Adrenal gland (tissue), 9 donors: ENCODE measurements at regions not wholly inside any gene's neighbourhood (a gene's known extent, or its start where the extent isn't known, plus 50 kb on each side); places are given as distances from the start of the nearest gene placed in this dataset.

Source experiments
- DNase-seq, 7 donors: peaks; one replicate each; pipeline ENCODE4 v3.0.0-alpha.2; 2019 to 2020
- H3K27ac ChIP-seq, 5 donors: fragments of 200-600 bp; sonication (generic) in 4 of 5; 1 replicate in 3 of 5; 2 replicates in 2 of 5; pipeline versions ENCODE4 v1.5.1 to v1.8.0; 2016 to 2020; ENCODE audit warnings: mild to moderate bottlenecking in 1 of 5
- H3K27me3 ChIP-seq: fragments of 200-600 bp; 2 replicates; pipeline ENCODE4 v1.8.0; 2021
- H3K36me3 ChIP-seq, 2 donors: fragments of 200-600 bp; replicated peaks in 1 of 2; 1 replicate in 1 of 2; 2 replicates in 1 of 2; pipeline versions ENCODE4 v1.5.1 to v1.8.0; 2018 to 2022
- H3K4me1 ChIP-seq, 2 donors: fragments of 200-600 bp; replicated peaks in 1 of 2; 1 replicate in 1 of 2; 2 replicates in 1 of 2; pipeline versions ENCODE4 v1.5.1 to v1.8.0; 2018 to 2021
- H3K4me3 ChIP-seq, 4 donors: fragments of 200-600 bp; sonication (generic) in 3 of 4; one replicate each; pipeline ENCODE4 v1.5.1; 2016 to 2018
- H3K9me3 ChIP-seq, 3 donors: fragments of 200-600 bp; sonication (generic) in 1 of 3; replicated peaks in 1 of 3; 1 replicate in 2 of 3; 2 replicates in 1 of 3; pipeline versions ENCODE4 v1.5.1 to v1.8.0; 2016 to 2021
- CTCF ChIP-seq, 6 experiments: fragments of 450-650 bp in 4 of 6; fragments of 200-600 bp in 2 of 6; sonication (generic) in 1 of 6; IDR thresholded peaks; 1 replicate in 5 of 6; 2 replicates in 1 of 6; pipeline versions ENCODE4 v1.5.1 to v1.8.0; 2016 to 2021; ENCODE audit warnings: antibody characterized with exemption in 6 of 6, mild to moderate bottlenecking in 2 of 6, moderate library complexity in 1 of 6
- POLR2A ChIP-seq, 2 donors: fragments of 450-650 bp; IDR thresholded peaks; one replicate each; pipeline ENCODE4 v1.6.1; 2017; ENCODE audit warnings: antibody characterized with exemption in 2 of 2, mild to moderate bottlenecking in 2 of 2, moderate library complexity in 1 of 2
- WGBS, 4 donors: extraction: QIAGEN DNeasy Blood & Tissue Kit in 2 of 4; methylation state at CpG; one replicate each; pipeline versions ENCODE4 v1.1.5 to v1.1.7; 2013 to 2017; 5-methylcytosine and 5-hydroxymethylcytosine counted together
- intact Hi-C, 2 donors: fragments of 100-400 bp; cut with DNase I; formaldehyde crosslinking; loops; one replicate each; pipeline versions ENCODE4 v1.14.1 to v1.15.0; 2022 to 2023
- donor health status: healthy with polysubstance abuse.
- donor health status: Bipolar disorder and iron deficiency.
- donor health status: DM: yes; HTN: yes; CAD: no.
- donor health status: DM: no; HTN: no; CAD: no.
- donor health status: DM: no; HTN: no; CAD: no.

GRCh38 chr5:57816108-57816507 lies 333.5 kb upstream of the ACTBL2 start:
- no peaks in the 10 kb centered on the region for H3K36me3 ChIP-seq
- intact Hi-C loops, result no loop called here
- peaks cover 0 to 5% (median 0%) of the 10 kb centered on the region in 3 donors for H3K9me3 ChIP-seq
- TF ChIP-seq POLR2A (IDR thresholded peaks at IDR 0.05) (no peak), CTCF (IDR thresholded peaks at IDR 0.05) (no peak)
- H3K27ac ChIP-seq, result no peak overlapping the region
- no peak overlapping the region for H3K4me3 ChIP-seq
- no peaks in the 10 kb centered on the region for H3K27me3 ChIP-seq
- no peaks in the 10 kb centered on the region for H3K4me1 ChIP-seq
- peak in 2 of 7 donors; percentile 19 to 25 for DNase-seq

- intact Hi-C loops, result no loop called here
- H3K27me3 ChIP-seq, result no peaks in the 10 kb centered on the region
- H3K27ac ChIP-seq, result no peak overlapping the region
- H3K4me1 ChIP-seq, result no peaks in the 10 kb centered on the region
- TF ChIP-seq CTCF (IDR thresholded peaks at IDR 0.05) (no peak), POLR2A (IDR thresholded peaks at IDR 0.05) (no peak)
- 88 to 100% (median 93%) methylated on average over 1 of the region's 1 CpG for WGBS, 4 donors
- no peaks in the 10 kb centered on the region for H3K9me3 ChIP-seq
- H3K36me3 ChIP-seq, result no peaks in the 10 kb centered on the region
- DNase-seq, result no peak
- H3K4me3 ChIP-seq, result no peak overlapping the region
These were observed 323.1 kb upstream of the ACTBL2 start for GRCh38 chr5:57805732-57806131.

GRCh38 chr5:57805170-57805569 lies 322.6 kb upstream of the ACTBL2 start:
- intact Hi-C loops, result no loop called here
- Histone ChIP-seq H3K36me3 (no peaks in the 10 kb centered on the region), H3K27ac (no peak overlapping the region), H3K27me3 (no peaks in the 10 kb centered on the region), H3K4me1 (no peaks in the 10 kb centered on the region), H3K4me3 (no peak overlapping the region), H3K9me3 (no peaks in the 10 kb centered on the region)
- TF ChIP-seq POLR2A (IDR thresholded peaks at IDR 0.05) (no peak), CTCF (IDR thresholded peaks at IDR 0.05) (no peak)
- DNase-seq, result no peak

GRCh38 chr5:57804505-57804904 lies 321.9 kb upstream of the ACTBL2 start:
- DNase-seq, result no peak
- TF ChIP-seq CTCF (IDR thresholded peaks at IDR 0.05) (no peak), POLR2A (IDR thresholded peaks at IDR 0.05) (no peak)
- Histone ChIP-seq H3K9me3 (no peaks in the 10 kb centered on the region), H3K36me3 (no peaks in the 10 kb centered on the region), H3K27me3 (no peaks in the 10 kb centered on the region), H3K4me1 (no peaks in the 10 kb centered on the region), H3K4me3 (no peak overlapping the region), H3K27ac (no peak overlapping the region)
- 79 to 91% (median 86%) methylated on average over 1 of the region's 1 CpG for WGBS, 4 donors
- intact Hi-C loops, result no loop called here
